Body of pancreas (tissue), 4 donors: ENCODE measurements at regions not wholly inside any gene's neighbourhood (a gene's known extent, or its start where the extent isn't known, plus 50 kb on each side); places are given as distances from the start of the nearest gene placed in this dataset.

ENCODE experiments used
- POLR2A ChIP-seq, 3 donors: fragments of 450-650 bp; IDR thresholded peaks; one replicate each; pipeline ENCODE4 v1.6.1; 2016; ENCODE audit warnings: antibody characterized with exemption in 3 of 3, mild to moderate bottlenecking in 2 of 3
- TF ChIP-seq, protein P1 (sequence below), 7 experiments: fragments of 450-650 bp in 4 of 7; fragments of 200-600 bp in 3 of 7; sonication (generic) in 3 of 7; IDR thresholded peaks; one replicate each; pipeline ENCODE4 v1.5.1; 2016 to 2019; ENCODE audit warnings: antibody characterized with exemption in 7 of 7

DNA sequence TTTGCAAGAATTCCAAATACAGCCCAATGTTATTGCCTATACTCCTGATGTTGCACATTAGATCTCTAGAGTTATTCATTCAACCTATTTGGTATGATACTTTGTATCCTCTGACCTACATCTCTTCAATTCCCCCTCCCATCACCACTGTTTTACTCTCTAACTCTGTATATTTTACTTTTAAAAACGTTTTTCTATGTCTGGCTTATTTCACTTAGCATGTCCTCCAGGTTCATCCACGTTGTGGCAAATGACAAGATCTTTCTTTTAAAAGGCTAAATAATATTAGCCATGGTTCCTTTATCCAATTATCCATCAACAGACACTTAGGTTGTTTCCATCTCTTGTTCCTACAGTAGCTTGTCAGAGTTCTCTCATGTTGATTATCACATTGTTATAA is 207.1 kb upstream of the PTGFR start:
- TF ChIP-seq, protein P1, sequence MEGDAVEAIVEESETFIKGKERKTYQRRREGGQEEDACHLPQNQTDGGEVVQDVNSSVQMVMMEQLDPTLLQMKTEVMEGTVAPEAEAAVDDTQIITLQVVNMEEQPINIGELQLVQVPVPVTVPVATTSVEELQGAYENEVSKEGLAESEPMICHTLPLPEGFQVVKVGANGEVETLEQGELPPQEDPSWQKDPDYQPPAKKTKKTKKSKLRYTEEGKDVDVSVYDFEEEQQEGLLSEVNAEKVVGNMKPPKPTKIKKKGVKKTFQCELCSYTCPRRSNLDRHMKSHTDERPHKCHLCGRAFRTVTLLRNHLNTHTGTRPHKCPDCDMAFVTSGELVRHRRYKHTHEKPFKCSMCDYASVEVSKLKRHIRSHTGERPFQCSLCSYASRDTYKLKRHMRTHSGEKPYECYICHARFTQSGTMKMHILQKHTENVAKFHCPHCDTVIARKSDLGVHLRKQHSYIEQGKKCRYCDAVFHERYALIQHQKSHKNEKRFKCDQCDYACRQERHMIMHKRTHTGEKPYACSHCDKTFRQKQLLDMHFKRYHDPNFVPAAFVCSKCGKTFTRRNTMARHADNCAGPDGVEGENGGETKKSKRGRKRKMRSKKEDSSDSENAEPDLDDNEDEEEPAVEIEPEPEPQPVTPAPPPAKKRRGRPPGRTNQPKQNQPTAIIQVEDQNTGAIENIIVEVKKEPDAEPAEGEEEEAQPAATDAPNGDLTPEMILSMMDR (IDR thresholded peaks at IDR 0.05) = no peak
- no peak for TF ChIP-seq POLR2A (IDR thresholded peaks at IDR 0.05)
